ENCODE measurements at regions not wholly inside any gene's neighbourhood (a gene's known extent, or its start where the extent isn't known, plus 50 kb on each side); places are given as distances from the start of the nearest gene placed in this dataset.

- DNase-seq (ENCODE audit: low spot score) = no peak
- TF ChIP-seq CTCF (IDR thresholded peaks at IDR 0.05; ENCODE audit: extremely low read depth, missing control alignments) = no peak
Observed at GRCh38 chr10:4107285-4107851, 322.4 kb upstream of the KLF6 start.

DNA sequence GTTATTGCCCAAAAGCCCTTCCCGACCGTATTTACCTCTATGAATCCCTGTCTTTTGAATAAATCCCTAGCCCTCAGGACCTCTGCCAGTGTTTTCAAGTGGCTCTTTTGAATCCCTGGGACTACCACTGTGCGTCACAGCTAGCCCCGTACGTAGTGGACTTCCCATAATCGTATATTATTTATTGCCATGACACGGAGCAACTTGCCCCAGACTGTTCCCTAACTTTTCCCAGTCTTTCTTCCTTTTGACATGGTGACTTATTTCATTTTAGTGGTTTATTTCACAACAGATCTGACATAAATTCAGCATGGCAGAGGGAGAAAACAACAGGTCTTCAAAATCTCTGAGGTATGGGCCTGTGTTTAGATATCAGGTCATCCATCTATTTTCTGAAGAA lies 318.6 kb upstream of the KLF6 start:
- DNase-seq (ENCODE audit: low spot score) = no peak
- TF ChIP-seq CTCF (IDR thresholded peaks at IDR 0.05; ENCODE audit: extremely low read depth, missing control alignments) = no peak

- TF ChIP-seq CTCF (IDR thresholded peaks at IDR 0.05; ENCODE audit: extremely low read depth, missing control alignments) = no peak
- DNase-seq (ENCODE audit: low spot score) = no peak
Observed at GRCh38 chr10:4102802-4103344, 317.9 kb upstream of the KLF6 start.

GRCh38 chr10:4101918-4102654 lies 317.1 kb upstream of the KLF6 start:
- TF ChIP-seq CTCF (IDR thresholded peaks at IDR 0.05; ENCODE audit: extremely low read depth, missing control alignments) = no peak
- no peak for DNase-seq (ENCODE audit: low spot score)

GRCh38 chr10:4100380-4100779 lies 315.4 kb upstream of the KLF6 start:
- DNase-seq (ENCODE audit: low spot score) = no peak
- no peak for TF ChIP-seq CTCF (IDR thresholded peaks at IDR 0.05; ENCODE audit: extremely low read depth, missing control alignments)

DNA sequence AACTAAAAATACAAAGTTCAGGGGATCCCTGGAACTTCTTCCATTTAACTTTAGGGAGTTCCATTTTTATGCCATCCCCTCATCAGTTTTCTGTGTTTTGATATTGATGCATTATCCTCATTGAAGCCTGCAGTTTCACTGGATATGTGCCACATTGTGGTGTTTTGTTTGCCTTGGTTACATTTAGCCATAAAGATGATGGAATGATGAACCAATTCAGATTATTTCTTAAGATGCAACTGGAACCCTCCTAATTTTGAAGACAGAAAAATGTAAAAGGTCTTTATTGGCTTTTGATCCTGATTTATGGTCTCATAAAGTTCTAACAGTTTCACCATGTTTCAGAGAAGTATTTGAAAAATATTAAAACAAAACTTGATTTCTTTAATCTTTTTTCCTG lies 314.2 kb upstream of the KLF6 start:
- no peak for TF ChIP-seq CTCF (IDR thresholded peaks at IDR 0.05; ENCODE audit: extremely low read depth, missing control alignments)
- no peak for DNase-seq (ENCODE audit: low spot score)

- no peak for TF ChIP-seq CTCF (IDR thresholded peaks at IDR 0.05; ENCODE audit: extremely low read depth, missing control alignments)
- DNase-seq (ENCODE audit: low spot score) = no peak
Observed at GRCh38 chr10:4095166-4095917, 310.3 kb upstream of the KLF6 start.

All from GM20000 (cell line).